Head of caudate nucleus (tissue), 42 donors: ENCODE measurements at regions not wholly inside any gene's neighbourhood (a gene's known extent, or its start where the extent isn't known, plus 50 kb on each side); places are given as distances from the start of the nearest gene placed in this dataset.
A peak's percentile ranks its signal among the peaks of the same experiment; 100 is the strongest.
"Not testable (repeated sequence)": the region's sequence is repeated elsewhere in the genome, so short reads cannot be mapped to it uniquely, and the experiment has no call there.

Experiments used
- DNase-seq, 42 donors: peaks; one replicate each; pipeline versions ENCODE4 v3.0.0 to v3.0.0-alpha.2; 2020 to 2021; ENCODE audit warnings: mixed read lengths in 7 of 42
- intact Hi-C: fragments of 100-400 bp; cut with DNase I; formaldehyde crosslinking; loops from one replicate; pipeline ENCODE4 v1.15.0; 2022

- no peak for DNase-seq
- intact Hi-C loops, result no loop called here
Measured at GRCh38 chr18:66440433-66440832, 163.5 kb downstream of the CDH19 start.

- peak in 1 of 42 donors; percentile 26 for DNase-seq
- intact Hi-C loops, result no loop called here
Measured at GRCh38 chr18:66439670-66440069, 164.2 kb downstream of the CDH19 start.

GRCh38 chr18:66438711-66439536 is 165.0 kb downstream of the CDH19 start:
- intact Hi-C loops, result no loop called here
- no peak for DNase-seq

GRCh38 chr18:66432636-66433035 is 171.3 kb downstream of the CDH19 start:
- intact Hi-C loops, result no loop called here
- no peak for DNase-seq

GRCh38 chr18:66428795-66429194 is 175.1 kb downstream of the CDH19 start:
- DNase-seq, result no peak
- intact Hi-C loops, result no loop called here

GRCh38 chr18:66419400-66419799 is 184.5 kb downstream of the CDH19 start:
- no peak for DNase-seq
- intact Hi-C loops, result no loop called here

- intact Hi-C loops, result no loop called here
- DNase-seq, result no peak
Measured at GRCh38 chr18:66410692-66411091, 193.2 kb downstream of the CDH19 start.

GRCh38 chr18:66395671-66396218 is 208.1 kb downstream of the CDH19 start:
- DNase-seq, result no peak
- intact Hi-C loops, result no loop called here

- DNase-seq, result no peak
- intact Hi-C loops, result no loop called here
Measured at GRCh38 chr18:66393463-66393862, 210.4 kb downstream of the CDH19 start.

GRCh38 chr18:66377291-66377690 is 226.6 kb downstream of the CDH19 start:
- DNase-seq, result no peak
- intact Hi-C loops, result no loop called here

- DNase-seq, intact Hi-C loops: not testable (repeated sequence)
Measured at GRCh38 chr18:66375391-66375790, 228.5 kb downstream of the CDH19 start.

GRCh38 chr18:66346833-66347588 is 256.9 kb downstream of the CDH19 start:
- no peak for DNase-seq
- intact Hi-C loops, result no loop called here

GRCh38 chr18:66344227-66344626 is 259.7 kb downstream of the CDH19 start:
- intact Hi-C loops, result no loop called here

GRCh38 chr18:66342577-66342976 is 261.3 kb downstream of the CDH19 start:
- intact Hi-C loops, result no loop called here
- DNase-seq, result no peak

More at GRCh38 chr18:66344227-66344626, 259.7 kb downstream of the CDH19 start:
- no peak for DNase-seq

- intact Hi-C loops, result no loop called here
Measured at GRCh38 chr18:66334534-66334933, 269.4 kb downstream of the CDH19 start.

GRCh38 chr18:66329716-66330115 is 274.2 kb downstream of the CDH19 start:
- intact Hi-C loops, result no loop called here
- no peak for DNase-seq

More at GRCh38 chr18:66334534-66334933, 269.4 kb downstream of the CDH19 start:
- DNase-seq, result no peak

GRCh38 chr18:66328296-66328878 is 275.5 kb downstream of the CDH19 start:
- intact Hi-C loops, result no loop called here

GRCh38 chr18:66325251-66325650 is 278.6 kb downstream of the CDH19 start:
- no peak for DNase-seq
- intact Hi-C loops, result no loop called here

More at GRCh38 chr18:66328296-66328878, 275.5 kb downstream of the CDH19 start:
- DNase-seq, result no peak

GRCh38 chr18:66324616-66325015 is 279.3 kb downstream of the CDH19 start:
- no peak for DNase-seq
- intact Hi-C loops, result no loop called here
